ENCODE measurements at regions not wholly inside any gene's neighbourhood (a gene's known extent, or its start where the extent isn't known, plus 50 kb on each side); places are given as distances from the start of the nearest gene placed in this dataset.

DNA sequence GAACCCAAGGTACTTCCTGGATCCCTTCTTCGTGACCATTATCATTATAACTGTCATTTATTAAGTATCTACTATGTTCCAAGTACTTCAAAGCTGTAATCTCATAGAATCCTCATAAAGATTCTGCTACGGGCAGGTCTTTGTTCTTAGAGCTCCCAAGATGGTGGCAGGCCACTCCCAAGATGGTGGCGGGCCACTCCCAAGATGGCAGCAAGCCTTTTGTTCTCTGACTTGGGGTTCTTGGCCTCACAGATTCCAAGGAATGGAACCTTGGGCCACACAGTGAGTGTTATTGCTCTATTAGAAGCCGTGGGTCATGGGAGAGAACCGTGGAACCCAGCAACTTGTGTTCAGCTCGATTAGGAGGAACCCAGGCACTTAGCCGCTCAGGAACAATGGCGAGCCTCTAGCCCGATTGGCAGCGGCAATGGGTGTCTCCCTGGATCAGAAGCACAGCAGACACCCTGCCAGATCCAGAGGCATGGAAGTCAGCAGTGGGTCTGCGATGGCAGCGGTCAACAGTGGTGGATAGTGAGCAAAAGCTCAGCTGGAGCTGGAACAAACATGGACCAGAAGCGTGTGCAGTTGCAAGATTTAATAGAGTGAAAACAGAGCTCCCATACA is 193.7 kb upstream of the BTG1 start:
- DNase-seq: no peak

DNA sequence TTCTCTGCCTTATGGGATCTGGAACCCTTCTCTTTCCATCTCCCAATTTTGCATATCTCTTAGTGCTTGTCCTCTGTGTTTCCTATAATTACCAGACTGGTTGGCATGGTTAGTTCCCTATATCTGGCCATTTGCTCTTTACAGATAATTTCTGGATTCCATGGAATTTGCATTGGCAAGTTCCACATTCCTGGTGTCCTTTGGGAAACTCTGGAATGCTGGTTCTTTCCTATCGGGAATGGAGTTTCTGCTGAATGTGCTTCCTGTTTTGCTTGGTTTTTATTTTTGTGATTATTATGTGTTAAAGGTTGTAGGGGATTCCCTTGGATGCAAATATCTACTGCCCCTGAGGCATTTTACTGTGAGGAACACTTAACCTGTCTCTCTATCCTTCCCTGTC is 193.0 kb upstream of the BTG1 start:
- no peak for DNase-seq

GRCh38 chr12:92338102-92338501 is 192.5 kb upstream of the BTG1 start:
- DNase-seq: no peak

DNA sequence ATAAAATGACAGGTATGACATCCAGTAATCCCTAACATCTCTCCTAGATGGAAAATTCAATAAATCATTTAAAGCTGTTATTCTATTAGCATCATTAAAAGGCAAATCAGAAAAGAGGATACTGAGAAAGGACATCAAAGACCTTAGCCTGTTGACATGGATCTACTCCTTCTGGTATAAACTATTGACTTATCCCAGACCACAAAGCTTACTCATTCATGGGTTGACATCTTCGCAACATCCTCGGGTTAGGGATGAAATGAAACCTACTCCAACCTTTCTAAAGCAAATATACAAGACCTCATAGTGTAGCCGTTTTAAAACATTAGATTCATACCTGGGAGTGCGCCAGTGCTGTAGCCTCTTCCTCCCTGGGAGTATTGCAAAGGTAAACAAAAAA is 191.5 kb upstream of the BTG1 start:
- no peak for DNase-seq

DNA sequence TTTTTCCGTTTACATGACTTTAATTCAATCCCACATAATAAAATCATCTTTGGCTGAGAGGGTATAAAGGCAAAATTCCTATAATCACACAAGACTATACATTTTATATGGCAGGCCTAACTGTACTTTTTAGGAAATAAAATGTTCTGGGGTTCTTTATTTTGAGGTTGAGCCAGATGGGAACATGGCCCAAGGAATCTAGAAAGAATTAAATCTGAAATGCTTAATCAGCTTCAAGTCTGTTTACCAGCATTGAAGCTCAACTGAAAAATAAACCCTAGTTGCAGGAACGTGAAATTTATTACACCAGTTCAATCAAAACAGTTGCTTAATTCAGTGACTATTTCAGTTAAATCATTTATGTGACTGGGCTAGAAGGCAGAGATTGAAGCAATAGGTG is 191.0 kb upstream of the BTG1 start:
- no peak for DNase-seq

- no peak for DNase-seq
Measured at GRCh38 chr12:92335831-92336230, 190.2 kb upstream of the BTG1 start.

- DNase-seq: no peak
Measured at GRCh38 chr12:92334552-92334951, 188.9 kb upstream of the BTG1 start.

DNA sequence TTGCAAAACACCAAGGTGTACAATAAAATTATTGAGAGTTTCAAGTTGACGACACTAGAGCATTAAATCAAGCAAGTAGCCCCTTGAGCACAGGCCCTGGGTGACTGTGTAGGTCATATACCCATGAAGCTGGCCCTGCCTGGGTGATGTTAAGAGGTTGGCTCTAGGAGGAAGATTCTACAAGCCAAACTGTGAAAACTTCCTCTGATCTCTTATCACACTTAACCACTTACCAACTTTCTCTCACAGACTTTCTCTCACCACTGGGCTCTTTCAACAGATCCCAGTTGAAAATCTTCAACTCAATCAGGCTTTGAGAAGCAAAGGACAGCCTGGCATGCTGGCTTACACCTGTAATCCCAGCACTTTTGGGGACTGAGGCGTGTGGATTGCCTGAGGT is 186.9 kb upstream of the BTG1 start:
- no peak for DNase-seq

DNA sequence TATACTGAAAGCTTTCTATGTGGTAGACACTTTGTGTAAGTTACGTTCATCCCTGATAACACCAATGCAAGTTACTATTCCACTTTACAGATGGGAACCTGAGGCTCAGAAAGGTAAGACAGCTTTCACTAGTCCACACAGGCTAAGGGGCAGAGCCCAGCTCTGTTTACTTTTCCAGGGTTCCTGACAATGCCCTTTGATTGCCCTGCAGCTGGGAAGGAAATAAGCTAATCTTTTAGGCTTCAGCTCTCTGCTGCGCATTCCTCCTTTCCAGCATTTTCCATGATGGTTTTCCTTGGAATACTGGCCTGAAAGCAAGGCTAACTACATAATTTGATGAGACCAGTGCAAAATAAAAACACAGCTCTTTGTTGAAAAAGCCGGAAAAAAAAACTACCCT is 185.7 kb upstream of the BTG1 start:
- DNase-seq: no peak

GRCh38 chr12:92330654-92331053 is 185.0 kb upstream of the BTG1 start:
- DNase-seq: no peak

DNA sequence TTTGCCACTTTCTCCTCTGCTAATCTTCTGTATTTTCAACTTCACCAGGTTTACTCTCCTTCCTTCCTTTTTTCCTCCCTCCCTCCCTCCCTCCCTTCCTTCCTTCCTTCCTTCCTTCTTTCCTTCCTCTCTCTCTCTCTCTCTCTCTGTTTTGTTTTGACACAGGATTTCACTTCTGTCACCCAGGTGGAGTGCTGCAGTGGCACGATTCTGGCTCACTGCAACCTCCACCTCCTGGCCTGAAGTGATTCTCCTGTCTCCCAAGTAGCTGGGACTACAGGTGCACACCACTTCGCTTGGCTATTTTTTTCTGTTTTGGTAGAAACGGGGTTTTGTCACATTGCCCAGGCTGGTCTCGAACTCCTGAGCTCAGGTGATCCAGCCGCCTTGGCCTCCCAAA is 181.2 kb upstream of the BTG1 start:
- DNase-seq: no peak

- DNase-seq: no peak
Measured at GRCh38 chr12:92324849-92325500, 179.3 kb upstream of the BTG1 start.

GRCh38 chr12:92312463-92312964 is 166.9 kb upstream of the BTG1 start:
- DNase-seq: no peak

DNA sequence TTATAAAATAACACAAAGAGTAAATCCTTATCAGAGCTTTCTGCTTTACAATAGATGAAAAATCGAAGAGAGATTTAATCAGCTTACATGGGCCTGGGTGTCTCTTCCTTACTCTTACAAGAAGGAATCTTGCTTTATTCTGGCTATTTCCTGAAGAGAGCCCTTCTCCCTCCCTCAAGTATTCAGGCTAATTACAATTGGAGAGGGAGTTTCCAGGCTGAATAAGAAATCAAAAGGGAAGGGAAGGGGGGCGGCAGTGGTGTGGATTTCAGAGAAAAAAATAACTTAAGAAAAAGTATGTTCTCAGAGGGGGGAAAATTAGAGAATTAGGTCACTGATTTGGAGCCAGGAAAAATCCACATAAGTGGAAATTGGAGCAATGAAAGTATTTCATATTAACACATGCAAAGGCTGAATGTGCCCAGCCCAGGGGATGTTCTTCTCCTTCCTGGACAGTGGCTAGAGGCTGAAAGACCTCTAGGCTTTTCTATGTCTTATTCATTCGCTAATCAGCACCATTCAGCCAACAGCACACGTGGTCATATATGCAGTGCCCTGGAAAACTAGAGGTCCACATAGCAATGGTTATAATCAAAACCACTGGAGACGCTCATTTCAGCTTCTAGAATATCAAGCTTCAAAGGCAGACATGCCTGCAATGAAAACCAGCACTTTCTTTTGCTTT is 158.9 kb upstream of the BTG1 start:
- no peak for DNase-seq

GRCh38 chr12:92302041-92302829 is 156.6 kb upstream of the BTG1 start:
- no peak for DNase-seq

DNA sequence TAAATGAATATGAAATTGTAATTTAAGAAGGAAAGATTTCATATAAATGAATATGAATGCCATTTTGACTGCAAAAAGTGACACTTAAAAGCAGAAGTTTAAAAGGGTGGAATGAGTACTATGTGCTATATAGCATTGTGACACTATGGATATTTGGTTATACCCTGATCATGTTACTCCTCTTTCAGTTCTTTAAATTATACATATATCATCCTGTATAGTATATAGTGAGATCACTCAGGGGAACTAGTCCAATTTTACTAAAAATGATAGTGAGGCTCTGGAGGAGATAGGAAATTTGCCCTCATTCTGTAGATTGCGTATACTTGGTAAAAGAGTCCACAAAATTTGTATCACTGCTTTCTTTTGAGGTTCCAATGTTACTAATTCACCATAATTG is 155.7 kb upstream of the BTG1 start:
- DNase-seq: no peak

DNA sequence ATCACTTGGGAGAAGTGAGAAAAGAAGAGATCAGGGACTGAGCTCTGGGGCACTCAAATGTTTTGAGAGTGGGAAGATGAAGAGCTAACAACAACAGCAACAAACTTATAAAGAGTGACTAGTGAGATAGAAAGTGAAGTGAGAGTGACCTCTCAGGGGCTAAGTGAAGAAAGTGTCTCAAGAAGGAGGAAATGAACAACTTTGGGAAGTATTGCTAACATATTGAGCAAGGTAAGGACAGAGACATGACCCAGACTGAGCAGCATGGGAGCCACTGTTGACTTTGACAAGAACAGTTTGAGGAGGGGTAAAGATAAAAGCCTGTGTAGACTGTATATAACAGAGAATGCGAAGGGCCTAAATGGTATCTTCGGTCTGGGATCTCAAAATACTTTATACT is 155.1 kb upstream of the BTG1 start:
- no peak for DNase-seq

- no peak for DNase-seq
Measured at GRCh38 chr12:92299744-92300143, 154.1 kb upstream of the BTG1 start.

- DNase-seq: no peak
Measured at GRCh38 chr12:92299344-92299743, 153.7 kb upstream of the BTG1 start.

- no peak for DNase-seq
Measured at GRCh38 chr12:92297932-92298696, 152.5 kb upstream of the BTG1 start.

DNA sequence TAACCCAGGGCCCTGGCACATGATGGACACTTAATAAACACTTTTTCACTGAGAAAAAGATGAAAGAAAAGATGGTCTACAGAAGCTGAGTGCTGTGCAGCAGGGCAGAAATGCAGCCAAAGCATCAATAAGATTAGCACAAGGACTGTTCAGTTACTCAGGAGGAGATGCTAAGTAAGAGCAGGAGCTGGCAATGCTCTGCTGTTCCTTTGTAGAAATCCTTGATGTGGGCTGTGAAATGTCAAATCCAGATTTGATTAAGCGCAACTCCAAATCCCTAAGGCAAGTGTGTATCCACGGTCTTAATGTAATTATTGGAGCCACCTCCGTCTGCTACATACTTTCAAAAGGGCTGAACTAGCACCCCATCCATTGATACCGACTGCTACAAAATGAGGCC is 151.8 kb upstream of the BTG1 start:
- DNase-seq: no peak

GRCh38 chr12:92295523-92295922 is 149.9 kb upstream of the BTG1 start:
- DNase-seq: no peak
